Stromal cell of bone marrow (primary cell): ENCODE measurements at regions not wholly inside any gene's neighbourhood (a gene's known extent, or its start where the extent isn't known, plus 50 kb on each side); places are given as distances from the start of the nearest gene placed in this dataset.
"Not testable (repeated sequence)": the region's sequence is repeated elsewhere in the genome, so short reads cannot be mapped to it uniquely, and the experiment has no call there.

Experiments
- DNase-seq: peaks from one replicate; pipeline ENCODE4 v3.0.0-alpha.2; 2012; ENCODE audit warnings: low read depth

DNA sequence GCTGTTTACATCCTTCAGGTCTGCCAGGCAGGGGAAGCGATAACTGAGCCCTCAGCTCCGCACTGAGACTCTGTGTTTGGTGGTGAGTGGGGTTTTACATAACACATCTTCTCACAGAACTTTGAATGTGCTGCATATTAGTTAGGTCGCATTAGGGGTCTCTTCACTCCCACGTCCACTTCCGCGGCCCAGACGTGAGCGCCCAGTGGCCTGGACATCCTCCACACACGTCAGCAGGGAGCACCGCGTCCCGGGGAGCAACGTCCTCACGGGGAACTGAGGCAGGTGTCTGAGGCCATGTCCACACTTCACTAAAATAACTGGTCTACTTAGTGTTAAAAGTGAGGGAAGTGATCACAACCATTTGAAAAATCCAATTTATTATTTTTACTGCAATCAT is 100.4 kb upstream of the SATB2 start:
- no peak for DNase-seq

DNA sequence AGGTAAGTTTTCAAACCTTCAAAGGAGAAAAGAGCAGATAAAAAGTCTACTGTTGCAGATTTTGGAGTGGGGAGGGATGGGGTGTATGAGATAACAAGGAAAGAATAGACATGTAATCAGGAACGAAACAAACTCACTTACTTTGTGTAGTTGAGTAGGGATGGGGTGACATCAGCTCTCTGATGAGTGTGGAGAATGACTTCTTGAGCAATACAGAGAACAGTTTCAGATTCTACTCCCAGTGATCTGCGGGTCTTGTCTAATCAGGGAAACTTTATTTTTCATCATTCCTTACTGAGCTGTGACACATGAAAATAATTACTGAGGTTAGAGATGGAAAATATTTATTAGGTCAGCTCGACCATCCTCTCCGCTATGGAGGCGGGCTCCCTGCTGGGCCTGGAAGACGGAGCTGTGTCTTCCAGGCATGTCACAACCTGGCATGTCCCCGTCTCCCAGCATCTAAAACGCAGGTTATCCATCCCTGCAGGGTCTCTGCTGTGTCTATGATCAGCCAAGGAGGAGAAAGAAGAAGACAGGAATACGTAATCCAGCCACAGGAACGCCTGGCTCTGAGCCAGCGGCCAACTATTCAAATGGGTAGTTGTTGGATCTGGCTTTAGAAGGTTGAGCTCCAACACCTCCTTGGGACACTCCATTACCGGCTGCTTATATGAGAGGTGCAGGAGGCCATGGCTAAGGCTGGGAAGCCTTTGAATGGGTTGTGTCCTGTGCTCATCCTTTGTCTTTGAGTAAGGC is 99.0 kb upstream of the SATB2 start:
- no peak for DNase-seq

DNA sequence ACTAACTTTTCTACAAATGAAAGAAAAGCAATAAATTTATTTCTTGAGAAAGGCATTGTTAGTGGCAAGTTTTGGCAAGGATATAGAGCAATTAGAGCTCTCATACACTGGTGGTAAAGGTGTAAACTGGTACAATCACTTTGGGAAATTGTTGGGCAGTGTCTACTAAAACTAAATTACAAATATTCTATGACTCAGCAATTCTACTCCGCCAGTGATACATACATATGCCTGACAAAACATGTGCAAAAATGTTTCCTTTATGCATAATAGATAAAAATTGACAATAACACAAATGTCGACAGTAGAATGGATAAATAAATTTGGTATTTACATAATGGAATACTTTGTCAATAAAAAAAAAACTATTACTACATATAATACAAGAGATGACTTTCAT is 96.3 kb upstream of the SATB2 start:
- DNase-seq, result no peak

- DNase-seq, result no peak
Measured at GRCh38 chr2:199552141-199552540, 94.4 kb upstream of the SATB2 start.

GRCh38 chr2:199543606-199544172 is 86.0 kb upstream of the SATB2 start:
- peak; percentile 75 for DNase-seq

DNA sequence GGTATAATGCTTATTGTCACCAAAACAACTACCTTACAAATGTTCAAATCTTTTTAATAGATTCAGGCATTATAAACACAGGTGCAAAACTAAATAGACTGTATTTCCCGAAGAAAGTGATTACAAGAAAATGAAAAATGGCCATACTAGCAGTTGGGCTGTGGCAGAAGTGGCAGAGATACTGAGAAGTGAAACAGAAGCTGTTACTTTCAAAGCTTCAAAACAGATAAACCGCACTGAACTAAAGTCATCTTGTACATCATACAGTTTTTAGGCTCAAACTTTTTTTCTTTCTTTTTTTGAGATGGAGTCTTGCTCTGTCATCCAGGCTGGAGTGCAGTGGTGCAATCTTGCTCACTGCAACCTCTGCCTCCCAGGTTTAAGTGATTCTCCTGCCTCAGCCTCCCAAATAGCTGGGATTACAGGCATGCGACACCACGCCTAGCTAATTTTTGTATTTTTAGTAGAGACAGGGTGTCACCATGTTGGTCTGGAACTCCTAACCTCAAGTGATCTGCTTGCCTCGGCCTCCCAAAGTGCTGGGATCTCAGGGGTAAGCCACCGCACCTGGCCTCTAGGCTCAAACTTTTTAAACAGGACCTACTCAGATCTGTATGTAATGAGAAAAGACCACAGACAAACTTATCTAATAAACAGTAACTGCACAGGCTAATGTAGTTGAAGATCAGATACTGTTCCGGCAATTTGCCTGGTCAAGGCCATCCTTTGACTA is 77.9 kb upstream of the SATB2 start:
- DNase-seq, result no peak

- DNase-seq, result not testable (repeated sequence)
Measured at GRCh38 chr2:199533873-199534272, 76.1 kb upstream of the SATB2 start.

GRCh38 chr2:199527071-199527470 is 69.3 kb upstream of the SATB2 start:
- DNase-seq, result no peak

DNA sequence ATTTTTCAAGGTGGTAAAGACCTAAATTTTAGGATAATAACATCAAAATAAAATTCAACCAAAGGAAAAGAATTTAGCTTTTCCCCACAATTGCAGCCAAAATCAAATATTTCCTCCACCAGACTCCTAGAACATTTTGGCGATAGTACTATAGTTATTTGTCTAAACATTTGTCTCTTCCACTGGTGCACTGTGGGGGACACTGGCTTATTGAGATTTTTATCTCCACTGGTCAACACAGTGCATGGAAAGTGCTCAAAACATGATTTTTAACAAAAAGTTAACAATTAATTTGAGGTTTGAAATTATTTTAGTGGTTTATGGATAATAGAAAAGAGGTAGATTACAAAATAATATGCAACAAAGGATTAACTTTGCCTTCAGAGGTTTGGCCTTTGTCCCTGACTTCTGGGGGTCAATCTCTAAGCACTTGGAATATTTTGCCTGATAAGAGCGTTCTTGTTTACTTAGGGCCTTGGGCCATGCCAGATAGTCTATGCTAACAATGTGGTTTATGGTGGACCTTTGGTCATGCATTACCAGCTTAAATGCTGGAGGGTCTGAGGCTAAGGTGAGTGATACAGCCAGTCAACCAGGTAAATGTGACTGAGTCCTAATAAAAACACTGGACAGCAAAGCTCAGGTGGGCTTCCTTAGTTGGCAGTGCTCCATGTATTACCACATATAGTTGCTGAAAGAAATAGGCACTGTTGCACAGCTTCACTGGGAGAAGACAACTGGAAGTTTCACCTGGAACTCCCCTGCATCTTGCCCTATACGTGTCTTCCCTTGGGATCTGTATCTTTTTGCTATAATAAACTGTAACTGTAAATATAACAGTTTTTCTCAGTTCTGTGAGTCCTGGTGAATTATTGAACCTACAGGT is 67.2 kb upstream of the SATB2 start:
- no peak for DNase-seq

DNA sequence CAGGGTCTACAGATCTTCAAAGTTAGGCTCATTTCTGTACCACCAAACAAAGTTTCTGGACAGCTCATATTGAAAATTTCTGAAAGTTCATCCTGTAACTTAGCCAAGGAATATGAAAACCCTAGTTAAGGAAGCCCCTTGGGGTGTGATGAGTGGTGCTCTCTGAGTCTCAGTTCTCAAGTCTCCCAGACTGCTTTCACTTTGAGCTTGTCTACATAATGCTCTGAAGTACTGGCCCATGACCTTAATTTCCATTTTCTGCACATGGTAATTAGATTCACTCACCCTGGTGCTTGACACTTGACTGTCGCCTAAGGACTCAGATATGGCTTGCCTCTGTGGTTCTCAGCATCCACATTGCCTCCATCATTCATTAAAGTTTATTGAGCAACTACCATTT is 51.7 kb upstream of the SATB2 start:
- DNase-seq, result no peak
